Activated gamma-delta T cell treated with anti-CD3 and anti-CD28 coated beads, Interleukin-2, amount 50 U/mL, for 16 hours (primary cell): ENCODE measurements at regions not wholly inside any gene's neighbourhood (a gene's known extent, or its start where the extent isn't known, plus 50 kb on each side); places are given as distances from the start of the nearest gene placed in this dataset.
"Not testable (repeated sequence)": the region's sequence is repeated elsewhere in the genome, so short reads cannot be mapped to it uniquely, and the experiment has no call there.

Experiments
- DNase-seq: peaks from one replicate; pipeline ENCODE4 v3.0.0-alpha.2; 2020; ENCODE audit warnings: low read depth

- DNase-seq: no peak
Measured at GRCh38 chr6:135129136-135129856, 51.8 kb upstream of the MYB start.

DNA sequence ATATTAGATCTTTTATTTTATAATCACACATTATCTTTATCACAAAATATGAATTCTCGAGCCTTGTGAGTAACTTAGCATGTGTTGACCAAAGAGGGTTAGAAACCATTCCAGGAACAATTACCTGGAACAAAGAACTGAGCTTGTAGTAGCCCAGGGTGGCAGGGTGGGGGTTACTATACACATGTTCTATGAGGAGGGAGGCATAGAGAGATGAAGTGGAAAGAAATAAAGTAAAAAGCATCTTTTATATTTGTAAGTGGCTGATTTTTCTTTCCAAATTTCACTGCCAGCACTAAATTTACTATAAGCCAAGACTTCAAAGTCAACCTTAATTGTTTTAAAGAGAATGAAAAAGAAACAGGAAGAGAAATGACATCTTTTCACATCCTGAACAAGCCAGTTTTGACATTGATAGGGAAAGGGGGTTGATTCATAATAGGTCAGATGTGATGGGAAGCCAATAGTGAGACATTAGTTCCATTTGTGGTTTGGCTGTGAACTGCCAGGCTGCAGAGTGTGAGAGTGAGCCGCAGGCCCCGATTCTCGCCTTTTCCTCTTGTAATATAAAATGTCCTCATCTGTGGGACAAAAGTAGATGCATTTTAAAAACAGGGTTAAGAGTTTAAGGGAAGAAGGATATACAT lies 52.7 kb upstream of the MYB start:
- DNase-seq: peak; percentile 29

DNA sequence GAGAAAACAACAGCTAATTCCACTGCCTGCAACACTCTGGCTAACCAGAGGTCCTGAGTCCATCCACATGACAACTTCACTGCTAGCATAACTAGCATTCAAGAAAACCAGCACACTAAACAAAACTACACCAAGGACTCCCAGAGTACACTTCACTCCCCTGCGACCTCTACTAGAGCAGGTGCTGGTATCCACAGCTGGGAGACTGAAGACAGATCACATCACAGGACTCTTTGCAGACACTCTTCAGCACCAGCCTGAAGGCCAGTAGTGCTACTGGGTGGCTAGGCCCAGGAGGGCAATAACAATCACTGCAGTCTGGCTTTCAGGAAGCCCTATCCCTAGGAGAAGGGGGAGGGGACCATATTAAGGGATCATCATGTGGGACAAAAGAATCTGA lies 54.4 kb upstream of the MYB start:
- DNase-seq: no peak

DNA sequence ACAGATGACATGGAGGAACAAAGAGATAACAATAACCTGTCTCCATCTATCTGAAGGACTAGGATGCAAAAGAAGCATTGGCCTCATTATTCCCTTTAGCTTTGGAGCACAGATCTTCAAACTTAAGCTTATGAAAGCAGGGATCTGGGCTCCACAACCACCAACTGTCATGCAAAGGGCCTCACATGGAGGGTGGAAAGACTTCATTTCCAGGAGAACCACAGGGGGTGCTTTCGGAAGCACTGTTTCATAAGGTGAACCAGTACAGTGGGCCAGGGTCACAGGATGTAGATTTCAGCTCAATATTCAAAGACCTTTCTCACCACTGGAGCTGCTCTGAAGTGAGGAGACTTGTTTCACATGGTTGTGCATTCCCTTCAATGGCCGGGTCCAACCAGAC lies 55.1 kb upstream of the MYB start:
- no peak for DNase-seq

DNA sequence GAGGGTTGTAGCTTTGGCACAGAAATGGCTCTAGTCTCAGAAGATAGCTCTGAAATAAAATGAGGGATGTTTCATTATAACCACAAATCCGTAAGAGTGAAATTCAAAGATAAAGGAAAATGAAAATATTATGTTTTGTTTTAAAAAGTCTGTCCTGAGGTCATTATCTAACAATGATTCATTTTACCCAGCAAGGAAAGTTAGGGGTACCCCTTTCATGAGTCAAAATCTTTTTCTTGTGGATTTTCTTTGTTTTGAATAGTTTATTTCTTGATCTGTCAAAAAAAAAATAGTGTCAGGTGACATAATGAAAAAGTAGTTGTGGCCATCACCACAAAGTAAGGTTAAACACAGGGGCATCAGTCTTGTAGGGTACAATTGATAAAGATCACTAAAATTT lies 59.7 kb upstream of the MYB start:
- DNase-seq: no peak

DNA sequence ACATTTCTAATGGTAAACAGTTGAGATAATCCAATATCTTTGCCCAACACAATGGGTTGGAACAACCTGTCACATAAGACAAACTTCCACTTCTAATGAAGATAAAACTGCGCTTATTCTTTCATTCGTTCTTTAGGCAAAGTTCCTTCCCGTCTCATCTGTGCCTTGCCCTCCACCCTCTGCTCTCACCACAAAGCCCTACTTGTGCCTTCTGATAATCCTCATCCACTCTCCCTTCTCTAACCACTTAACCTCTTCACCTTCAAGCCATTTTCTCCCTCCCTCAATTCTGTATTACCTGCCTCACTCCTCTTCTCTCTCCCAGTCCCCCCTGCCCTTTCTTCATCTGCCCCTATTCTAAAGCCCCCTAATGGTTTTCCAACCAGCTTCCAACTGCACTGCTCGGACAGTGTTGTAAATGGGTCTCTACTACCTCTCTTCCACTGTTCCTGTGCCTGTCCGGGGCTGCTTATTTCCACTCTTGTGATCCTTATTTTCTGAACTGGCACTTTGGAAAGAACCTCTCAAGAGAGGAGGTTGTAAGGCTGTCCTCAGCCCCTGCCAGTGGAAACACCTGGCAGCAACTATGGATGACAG lies 62.9 kb upstream of the MYB start:
- DNase-seq: no peak

- no peak for DNase-seq
Measured at GRCh38 chr6:135117413-135117968, 62.9 kb upstream of the HBS1L start.

DNA sequence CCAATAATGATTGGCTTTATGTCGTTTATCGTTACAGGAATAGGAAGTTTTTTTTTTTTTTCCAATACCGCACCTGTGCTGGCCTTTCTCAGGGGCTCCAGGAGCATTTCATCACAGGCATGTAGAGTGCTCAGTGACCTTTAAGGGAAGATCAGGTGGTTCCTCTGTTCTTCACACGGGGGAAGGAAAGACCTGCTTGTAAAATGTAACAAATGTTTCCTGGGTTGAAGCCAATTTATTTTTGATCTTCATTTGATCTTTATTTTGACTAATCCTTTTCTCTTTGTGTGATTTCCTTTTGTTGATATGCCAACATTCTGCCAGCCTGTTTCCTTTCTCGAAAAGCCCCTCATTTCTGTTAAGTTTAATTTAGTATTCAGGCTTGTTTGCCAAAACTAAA lies 61.9 kb upstream of the HBS1L start:
- no peak for DNase-seq

DNA sequence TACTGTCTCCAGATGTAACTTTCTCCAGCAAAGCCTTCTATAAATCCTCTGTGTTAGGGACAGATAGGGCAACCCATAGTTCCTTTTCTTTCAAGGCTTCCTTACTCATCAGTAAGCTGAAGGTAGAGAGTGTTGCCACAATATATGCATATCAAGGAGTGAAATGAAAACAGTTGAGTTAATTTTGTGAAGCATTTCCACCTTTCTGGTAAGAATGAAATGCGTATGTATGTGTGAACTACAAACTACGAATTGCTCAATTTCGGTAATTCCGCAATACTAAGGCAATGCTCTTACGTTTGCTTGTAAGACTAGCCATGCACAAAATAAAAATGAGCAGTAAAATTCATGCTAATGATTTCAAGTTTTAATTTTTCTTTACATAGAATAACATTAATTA lies 61.2 kb upstream of the HBS1L start:
- DNase-seq: no peak

DNA sequence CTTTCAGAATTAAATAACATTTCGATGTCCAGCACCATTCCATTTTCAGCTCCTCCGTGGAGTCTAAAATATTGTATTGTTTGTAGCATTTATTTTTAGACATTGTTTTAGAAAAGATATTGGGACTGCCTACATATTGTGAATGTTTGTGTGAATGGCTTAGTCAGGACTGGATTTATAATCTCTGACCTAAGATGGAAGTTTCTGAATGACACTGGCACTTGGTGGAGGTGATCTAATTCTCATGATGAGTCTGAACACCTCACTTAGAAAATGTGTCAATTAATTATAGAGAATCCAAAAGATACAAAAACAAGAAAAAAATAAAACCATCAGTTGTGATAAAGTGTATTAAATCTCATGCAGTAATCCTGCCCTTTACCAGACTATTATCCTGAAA lies 60.8 kb upstream of the HBS1L start:
- no peak for DNase-seq

GRCh38 chr6:135114355-135115145 lies 59.9 kb upstream of the HBS1L start:
- no peak for DNase-seq

- no peak for DNase-seq
Measured at GRCh38 chr6:135113860-135114259, 59.2 kb upstream of the HBS1L start.

GRCh38 chr6:135112951-135113350 lies 58.3 kb upstream of the HBS1L start:
- not testable (repeated sequence) for DNase-seq

DNA sequence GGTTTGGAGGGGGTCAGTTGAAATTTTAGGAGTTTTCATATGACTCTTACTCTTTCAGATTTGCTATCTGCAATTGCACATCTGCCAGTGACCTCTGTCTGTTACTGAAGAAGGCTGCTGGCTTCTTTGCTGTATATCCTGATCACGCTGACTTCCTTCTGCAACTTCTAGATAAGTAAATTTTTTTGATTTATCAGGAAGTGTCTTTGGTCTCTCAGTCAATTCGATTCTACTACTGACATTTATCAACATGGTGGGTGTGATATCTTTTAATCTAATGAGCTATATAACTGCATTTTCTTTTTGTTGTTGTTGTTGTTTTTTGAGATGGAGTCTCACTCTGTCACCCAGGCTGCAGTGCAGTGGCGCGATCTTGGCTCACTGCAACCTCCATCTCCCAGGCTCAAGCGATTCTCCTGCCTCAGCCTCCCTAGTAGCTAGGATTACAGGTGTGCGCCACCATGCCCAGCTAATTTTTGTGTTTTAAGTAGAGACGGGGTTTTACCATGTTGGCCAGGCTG lies 55.7 kb upstream of the HBS1L start:
- DNase-seq: not testable (repeated sequence)

DNA sequence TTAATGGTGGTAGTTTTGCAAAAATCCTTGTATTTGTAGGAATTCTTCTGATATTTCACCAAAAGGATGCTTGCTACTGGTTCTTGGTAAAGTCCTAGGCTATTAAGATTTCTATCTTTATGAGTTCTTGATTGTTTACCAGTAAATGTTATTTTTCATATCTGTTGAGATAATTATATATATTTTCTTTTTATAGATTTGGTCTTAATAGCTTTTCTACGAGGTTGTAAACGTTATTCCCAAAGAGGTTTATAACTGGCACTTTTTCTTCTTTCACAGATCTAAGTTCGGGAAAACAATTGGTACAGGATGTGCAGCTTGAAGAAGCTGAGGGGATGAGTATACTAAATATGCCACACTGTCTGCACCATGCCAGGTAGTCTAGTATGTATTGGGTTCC lies 55.1 kb upstream of the HBS1L start:
- DNase-seq: no peak

DNA sequence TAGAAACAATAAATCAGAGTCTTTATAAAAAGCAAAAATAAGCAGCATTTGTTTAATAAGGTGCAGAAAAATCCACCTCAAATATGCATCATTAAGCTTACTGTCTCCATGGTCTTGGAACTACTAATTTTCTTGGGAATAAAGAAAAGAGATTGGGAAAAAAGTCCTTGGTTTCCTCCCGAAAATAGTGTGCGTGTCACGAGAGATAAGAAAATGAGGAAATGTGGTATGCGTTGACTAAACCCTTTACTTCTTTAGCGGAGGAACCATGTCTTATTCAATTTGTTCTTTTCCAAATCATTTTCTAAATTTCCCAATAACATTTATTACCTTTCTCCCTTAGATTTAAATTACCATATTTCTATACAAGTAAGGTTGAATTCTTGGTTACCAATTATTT lies 54.1 kb upstream of the HBS1L start:
- no peak for DNase-seq

- no peak for DNase-seq
Measured at GRCh38 chr6:135106611-135107010, 52.0 kb upstream of the HBS1L start.

GRCh38 chr6:135105710-135106109 lies 51.1 kb upstream of the HBS1L start:
- no peak for DNase-seq

GRCh38 chr6:135105299-135105698 lies 50.7 kb upstream of the HBS1L start:
- no peak for DNase-seq
